ENCODE measurements at regions not wholly inside any gene's neighbourhood (a gene's known extent, or its start where the extent isn't known, plus 50 kb on each side); places are given as distances from the start of the nearest gene placed in this dataset.

DNA sequence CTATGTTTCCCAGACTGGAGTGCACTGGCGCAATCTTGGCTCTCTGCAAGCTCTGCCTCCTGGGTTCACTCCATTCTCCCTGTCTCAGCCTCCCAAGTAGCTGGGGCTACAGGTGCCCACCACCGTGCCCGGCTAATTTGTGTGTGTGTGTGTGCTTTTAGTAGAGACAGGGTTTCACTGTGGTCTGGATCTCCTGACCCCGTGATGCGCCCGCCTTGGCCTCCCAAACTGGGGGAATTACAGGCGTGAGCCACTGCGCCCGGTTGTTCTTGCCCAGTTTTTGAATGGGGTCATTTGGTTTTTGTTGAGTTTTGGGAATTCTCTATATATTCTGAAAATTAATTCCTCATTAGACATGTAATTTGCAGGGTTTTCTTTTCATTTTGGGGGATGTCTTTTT, 238.4 kb upstream of the PRR20A start:
- no peaks in the 10 kb centered on the region for H4K20me1 ChIP-seq (replicated peaks in 1 of 2; ENCODE audit: control insufficient read depth in 1 of 2, insufficient read depth in 2 of 2, low read length in 2 of 2)
- no peak overlapping the region for H2BK120ac ChIP-seq (replicated peaks; ENCODE audit: low read depth, low read length)
- no peaks in the 10 kb centered on the region for H3K79me1 ChIP-seq (ENCODE audit: low read depth, low read length)
- H2AFZ ChIP-seq (ENCODE audit: low read length): no peak overlapping the region
- H4K8ac ChIP-seq (ENCODE audit: extremely low read depth, insufficient read depth, low read length): no peak overlapping the region
- peaks cover 0 to 9% of the 10 kb centered on the region in 2 experiments; a peak in 1 of 4 replicates for H3K9me3 ChIP-seq (ENCODE audit: insufficient read depth in 2 of 2, low read depth in 1 of 2, low read length in 1 of 2)
- H2BK12ac ChIP-seq (ENCODE audit: low read depth, low read length): no peak overlapping the region
- no peak overlapping the region for H3K4ac ChIP-seq (replicated peaks; ENCODE audit: insufficient read length, low read depth, low read length)
- H3K18ac ChIP-seq (ENCODE audit: extremely low read depth, low read length): no peak overlapping the region
- H2BK20ac ChIP-seq (ENCODE audit: low read length): no peak overlapping the region
- no peak overlapping the region for H3K4me3 ChIP-seq (ENCODE audit: extremely low read depth in 1 of 4, insufficient read depth in 2 of 4, low read depth in 3 of 4, low read length in 4 of 4)
- ChIA-PET CTCF (ENCODE audit: partially characterized antibody) (interaction anchor here (1.5 kb wide), 1 partner anchor 722 kb away, joined by 3 read pairs; no protein-coding TSS in a partner anchor), POLR2A (ENCODE audit: partially characterized antibody) (no interaction called here)
- H3K4me1 ChIP-seq (replicated peaks in 1 of 4; ENCODE audit: control insufficient read depth in 3 of 4, insufficient read depth in 4 of 4, low read length in 3 of 4): no peaks in the 10 kb centered on the region
- H3K4me2 ChIP-seq (ENCODE audit: insufficient read depth in 1 of 2, low read depth in 2 of 2, low read length in 2 of 2): no peak overlapping the region
- H3K23ac ChIP-seq (ENCODE audit: insufficient read length): no peak overlapping the region
- WGBS, 2 experiments (ENCODE audit: extremely low coverage in 1 of 2, insufficient coverage in 1 of 2, insufficient read length in 1 of 2, insufficient replicate concordance in 2 of 2, low coverage in 1 of 2, low lambda C conversion rate in 2 of 2, missing lambda C conversion rate in 1 of 2): 99% methylated on average over 9 of the region's 9 CpGs; no CpG with 5 or more reads in 1 of the 2 experiments
- no peak overlapping the region for H3K14ac ChIP-seq (ENCODE audit: insufficient read length)
- FAIRE-seq: no peak
- H2BK5ac ChIP-seq (ENCODE audit: low read depth, low read length): no peak overlapping the region
- no peak overlapping the region for H3K27ac ChIP-seq (ENCODE audit: low read depth, low read length)
- no peak for DNase-seq (ENCODE audit: low read depth in 1 of 2, low spot score in 2 of 2)
- H3K27me3 ChIP-seq (replicated peaks in 1 of 4; ENCODE audit: control insufficient read depth in 3 of 4, extremely low read depth in 1 of 4, insufficient read depth in 3 of 4, low read length in 3 of 4): no peaks in the 10 kb centered on the region
- no peaks in the 10 kb centered on the region for H3K23me2 ChIP-seq (ENCODE audit: low read depth, low read length)
- no peak overlapping the region for H4K91ac ChIP-seq (replicated peaks; ENCODE audit: insufficient read length, low read length)
- no peak overlapping the region for H2BK15ac ChIP-seq (ENCODE audit: low read length)
- H3K56ac ChIP-seq (replicated peaks; ENCODE audit: insufficient read length, low read depth, low read length): no peak overlapping the region
- no peaks in the 10 kb centered on the region for H3K79me2 ChIP-seq (ENCODE audit: control insufficient read depth in 1 of 2, insufficient read depth in 2 of 2, low read length in 2 of 2)
- no peak overlapping the region for H4K5ac ChIP-seq (ENCODE audit: insufficient read length, low read depth, low read length)
- no peak overlapping the region for H2AK5ac ChIP-seq (ENCODE audit: low read depth, low read length)
- no peaks in the 10 kb centered on the region for H3K36me3 ChIP-seq (ENCODE audit: control insufficient read depth in 2 of 4, insufficient read depth in 4 of 4, low read length in 3 of 4)
- no peak overlapping the region for H3K9ac ChIP-seq (replicated peaks in 1 of 4; ENCODE audit: extremely low read depth in 1 of 4, low read depth in 3 of 4, low read length in 3 of 4)
- TF ChIP-seq HDAC6 (IDR thresholded peaks at IDR 0.05; ENCODE audit: low read depth, low read length) (no peak), ZNF274 (IDR thresholded peaks at IDR 0.05; ENCODE audit: borderline replicate concordance, extremely low read depth, low read length) (no peak), POU5F1 (IDR thresholded peaks at IDR 0.05; ENCODE audit: low read depth, low read length) (no peak), MAFK (IDR thresholded peaks at IDR 0.05; ENCODE audit: low read depth, low read length) (no peak), SUZ12 (IDR thresholded peaks at IDR 0.05; ENCODE audit: low read length) (no peak), KDM4A (IDR thresholded peaks at IDR 0.05; ENCODE audit: low read depth, low read length, severe bottlenecking) (no peak), NANOG (IDR thresholded peaks at IDR 0.05; ENCODE audit: insufficient read depth, low read depth, low read length, poor library complexity, severe bottlenecking) (no peak), SP2 (IDR thresholded peaks at IDR 0.05; ENCODE audit: low read length) (no peak), SAP30 (IDR thresholded peaks at IDR 0.05; ENCODE audit: insufficient read depth, insufficient replicate concordance, low read length) (no peak), TAF1 (IDR thresholded peaks at IDR 0.05; ENCODE audit: low read depth, low read length) (no peak), CBX5 (IDR thresholded peaks at IDR 0.05; ENCODE audit: low read depth, low read length) (no peak), SIRT6 (IDR thresholded peaks at IDR 0.05; ENCODE audit: low read length) (no peak)
- TF ChIP-seq, protein P1, sequence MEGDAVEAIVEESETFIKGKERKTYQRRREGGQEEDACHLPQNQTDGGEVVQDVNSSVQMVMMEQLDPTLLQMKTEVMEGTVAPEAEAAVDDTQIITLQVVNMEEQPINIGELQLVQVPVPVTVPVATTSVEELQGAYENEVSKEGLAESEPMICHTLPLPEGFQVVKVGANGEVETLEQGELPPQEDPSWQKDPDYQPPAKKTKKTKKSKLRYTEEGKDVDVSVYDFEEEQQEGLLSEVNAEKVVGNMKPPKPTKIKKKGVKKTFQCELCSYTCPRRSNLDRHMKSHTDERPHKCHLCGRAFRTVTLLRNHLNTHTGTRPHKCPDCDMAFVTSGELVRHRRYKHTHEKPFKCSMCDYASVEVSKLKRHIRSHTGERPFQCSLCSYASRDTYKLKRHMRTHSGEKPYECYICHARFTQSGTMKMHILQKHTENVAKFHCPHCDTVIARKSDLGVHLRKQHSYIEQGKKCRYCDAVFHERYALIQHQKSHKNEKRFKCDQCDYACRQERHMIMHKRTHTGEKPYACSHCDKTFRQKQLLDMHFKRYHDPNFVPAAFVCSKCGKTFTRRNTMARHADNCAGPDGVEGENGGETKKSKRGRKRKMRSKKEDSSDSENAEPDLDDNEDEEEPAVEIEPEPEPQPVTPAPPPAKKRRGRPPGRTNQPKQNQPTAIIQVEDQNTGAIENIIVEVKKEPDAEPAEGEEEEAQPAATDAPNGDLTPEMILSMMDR (IDR thresholded peaks at IDR 0.05; ENCODE audit: control extremely low read depth in 1 of 3, insufficient read depth in 1 of 3, low read depth in 1 of 3, low read length in 3 of 3): no peak

Data from H1 (cell line).